GM12872 (cell line): ENCODE measurements at regions not wholly inside any gene's neighbourhood (a gene's known extent, or its start where the extent isn't known, plus 50 kb on each side); places are given as distances from the start of the nearest gene placed in this dataset.

Source experiments
- CTCF ChIP-seq: IDR thresholded peaks from 3 replicates; pipeline ENCODE4 v1.5.1; 2011; ENCODE audit warnings: low read depth, mild to moderate bottlenecking, low read length, moderate library complexity; ENCODE audit not compliant: insufficient read depth

- no peak for TF ChIP-seq CTCF
Measured at GRCh38 chr11:91996526-91996925, 228.1 kb upstream of the FAT3 start.

GRCh38 chr11:91986218-91986617, 238.4 kb upstream of the FAT3 start:
- TF ChIP-seq CTCF, result no peak

- no peak for TF ChIP-seq CTCF
Measured at GRCh38 chr11:91984033-91984584, 240.5 kb upstream of the FAT3 start.

- no peak for TF ChIP-seq CTCF
Measured at GRCh38 chr11:91981995-91982394, 242.6 kb upstream of the FAT3 start.

GRCh38 chr11:91979775-91980174, 244.8 kb upstream of the FAT3 start:
- TF ChIP-seq CTCF, result no peak

GRCh38 chr11:91978747-91979146, 245.9 kb upstream of the FAT3 start:
- TF ChIP-seq CTCF, result no peak

GRCh38 chr11:91972665-91973266, 251.9 kb upstream of the FAT3 start:
- no peak for TF ChIP-seq CTCF
